Neuronal stem cell (in vitro differentiated cells): ENCODE measurements at regions not wholly inside any gene's neighbourhood (a gene's known extent, or its start where the extent isn't known, plus 50 kb on each side); places are given as distances from the start of the nearest gene placed in this dataset.
A peak's percentile ranks its signal among the peaks of the same experiment; 100 is the strongest.

Experiments
- DNase-seq: peaks from one replicate; pipeline ENCODE4 v3.0.0-alpha.2; 2013; ENCODE audit warnings: low spot score
- H2AFZ ChIP-seq: one replicate; pipeline ENCODE4 v1.6.1; 2013; ENCODE audit warnings: mild to moderate bottlenecking, low read length, inconsistent platforms
- H2AK5ac ChIP-seq: 2 replicates; pipeline ENCODE4 v1.6.1; 2013; ENCODE audit warnings: low read depth, mild to moderate bottlenecking, inconsistent platforms, low read length, moderate library complexity, mixed read lengths
- H2BK120ac ChIP-seq: 2 replicates; pipeline ENCODE4 v1.6.1; 2013; ENCODE audit warnings: low read depth, mild to moderate bottlenecking, inconsistent platforms, low read length, moderate library complexity, mixed read lengths
- H2BK12ac ChIP-seq: one replicate; pipeline ENCODE4 v1.6.1; 2013; ENCODE audit warnings: low read length, inconsistent platforms
- H2BK15ac ChIP-seq: 2 replicates; pipeline ENCODE4 v1.6.1; 2013; ENCODE audit warnings: mild to moderate bottlenecking, low read length, inconsistent platforms, mixed read lengths
- H2BK5ac ChIP-seq: one replicate; pipeline ENCODE4 v1.6.1; 2013; ENCODE audit warnings: inconsistent platforms, mild to moderate bottlenecking, low read length, moderate library complexity
- H3K14ac ChIP-seq: one replicate; pipeline ENCODE4 v1.6.1; 2013; ENCODE audit warnings: low read length, inconsistent platforms
- H3K18ac ChIP-seq: 2 replicates; pipeline ENCODE4 v1.6.1; 2013; ENCODE audit warnings: low read length, inconsistent platforms
- H3K23ac ChIP-seq: 2 replicates; pipeline ENCODE4 v1.6.1; 2013; ENCODE audit warnings: low read depth, mild to moderate bottlenecking, mixed read lengths, low read length, inconsistent platforms; ENCODE audit not compliant: poor library complexity
- H3K27ac ChIP-seq: replicated peaks from 3 replicates; pipeline ENCODE4 v1.5.1; 2013; ENCODE audit warnings: low read length, inconsistent platforms
- H3K27me3 ChIP-seq, 3 experiments: 2 replicates each; pipeline ENCODE4 v1.6.1; 2013; ENCODE audit warnings: low read length in 3 of 3, mild to moderate bottlenecking in 2 of 3, inconsistent platforms in 1 of 3, low read depth in 1 of 3, mixed read lengths in 1 of 3, moderate library complexity in 1 of 3; ENCODE audit not compliant: control insufficient read depth in 3 of 3, insufficient read depth in 3 of 3
- H3K36me3 ChIP-seq, 2 donors: replicated peaks in 1 of 2; 2 replicates each; pipeline ENCODE4 v1.6.1; 2013; ENCODE audit warnings: low read length in 2 of 2; ENCODE audit not compliant: control insufficient read depth in 2 of 2, insufficient read depth in 2 of 2
- H3K4ac ChIP-seq: 2 replicates; pipeline ENCODE4 v1.6.1; 2013; ENCODE audit warnings: inconsistent platforms, mild to moderate bottlenecking, low read length, moderate library complexity
- H3K4me1 ChIP-seq, 2 donors: 1 replicate in 1 of 2; 2 replicates in 1 of 2; pipeline ENCODE4 v1.6.1; 2013; ENCODE audit warnings: low read length in 2 of 2, low read depth in 1 of 2; ENCODE audit not compliant: control insufficient read depth in 2 of 2, insufficient read depth in 1 of 2
- H3K4me2 ChIP-seq: one replicate; pipeline ENCODE4 v1.6.1; 2013; ENCODE audit warnings: mild to moderate bottlenecking, low read length, inconsistent platforms; ENCODE audit not compliant: insufficient read depth, poor library complexity, severe bottlenecking
- H3K4me3 ChIP-seq, 2 donors: 2 replicates each; pipeline ENCODE4 v1.5.1; 2013; ENCODE audit warnings: low read length in 2 of 2, mild to moderate bottlenecking in 2 of 2, inconsistent platforms in 1 of 2, moderate library complexity in 1 of 2
- H3K79me1 ChIP-seq: one replicate; pipeline ENCODE4 v1.6.1; 2013; ENCODE audit warnings: low read depth, mild to moderate bottlenecking, inconsistent platforms, low read length, moderate library complexity
- H3K9ac ChIP-seq: one replicate; pipeline ENCODE4 v1.6.1; 2013; ENCODE audit warnings: mild to moderate bottlenecking, low read depth, low read length, inconsistent platforms; ENCODE audit not compliant: poor library complexity
- H3K9me3 ChIP-seq, 2 donors: replicated peaks in 1 of 2; 2 replicates each; pipeline versions ENCODE3 to v1.6.1; 2013; ENCODE audit warnings: low read length in 2 of 2, mild to moderate bottlenecking in 2 of 2, inconsistent platforms in 1 of 2, low read depth in 1 of 2, mixed read lengths in 1 of 2, moderate library complexity in 1 of 2; ENCODE audit not compliant: control insufficient read depth in 2 of 2, insufficient read depth in 1 of 2
- H4K8ac ChIP-seq: one replicate; pipeline ENCODE4 v1.6.1; 2013; ENCODE audit warnings: low read depth, mild to moderate bottlenecking, inconsistent platforms, low read length, moderate library complexity
- H4K91ac ChIP-seq: one replicate; pipeline ENCODE4 v1.6.1; 2013; ENCODE audit warnings: low read length, low read depth, mild to moderate bottlenecking, inconsistent platforms; ENCODE audit not compliant: poor library complexity
- WGBS, 2 donors: extraction: QIAGEN DNeasy Blood & Tissue Kit; methylation state at CpG; one replicate each; pipeline ENCODE4 v1.1.7; 2013; ENCODE audit warnings: missing lambda C conversion rate in 2 of 2, mixed read lengths in 1 of 2; ENCODE audit not compliant: insufficient read length in 2 of 2, insufficient replicate concordance in 1 of 2; ENCODE audit errors: extremely low coverage in 2 of 2; 5-methylcytosine and 5-hydroxymethylcytosine counted together

- H3K23ac ChIP-seq: no peak overlapping the region
- no peak overlapping the region for H3K27ac ChIP-seq
- H3K79me1 ChIP-seq: no peaks in the 10 kb centered on the region
- H2BK5ac ChIP-seq: no peak overlapping the region
- H3K36me3 ChIP-seq: no peaks in the 10 kb centered on the region
- H3K14ac ChIP-seq: no peak overlapping the region
- no peak overlapping the region for H2AK5ac ChIP-seq
- no peak overlapping the region for H3K4me2 ChIP-seq
- H2BK15ac ChIP-seq: no peak overlapping the region
- H3K18ac ChIP-seq: no peak overlapping the region
- no peak overlapping the region for H3K4ac ChIP-seq
- no peak overlapping the region for H2BK120ac ChIP-seq
- H3K4me3 ChIP-seq: no peak overlapping the region
- H2AFZ ChIP-seq: no peak overlapping the region
- no peak overlapping the region for H4K91ac ChIP-seq
- H3K9me3 ChIP-seq: no peaks in the 10 kb centered on the region
- no peaks in the 10 kb centered on the region for H3K27me3 ChIP-seq
- DNase-seq: no peak
- no peak overlapping the region for H2BK12ac ChIP-seq
- no peaks in the 10 kb centered on the region for H3K4me1 ChIP-seq
- H4K8ac ChIP-seq: no peak overlapping the region
- no peak overlapping the region for H3K9ac ChIP-seq
Observed at GRCh38 chr13:33723365-33723764, 94.6 kb upstream of the RFC3 start.

GRCh38 chr13:33723772-33724435, 94.0 kb upstream of the RFC3 start:
- H2BK5ac ChIP-seq: no peak overlapping the region
- no peaks in the 10 kb centered on the region for H3K27me3 ChIP-seq
- H3K4ac ChIP-seq: no peak overlapping the region
- H2BK12ac ChIP-seq: no peak overlapping the region
- H2BK120ac ChIP-seq: no peak overlapping the region
- no peak overlapping the region for H3K9ac ChIP-seq
- no peak overlapping the region for H2BK15ac ChIP-seq
- no peak overlapping the region for H2AK5ac ChIP-seq
- H3K23ac ChIP-seq: no peak overlapping the region
- H2AFZ ChIP-seq: peak overlapping the region; percentile 25
- H3K27ac ChIP-seq: no peak overlapping the region
- H3K79me1 ChIP-seq: no peaks in the 10 kb centered on the region
- no peaks in the 10 kb centered on the region for H3K4me1 ChIP-seq
- H3K18ac ChIP-seq: no peak overlapping the region
- no CpG with 5 or more reads among the region's 4 CpGs for WGBS, 2 donors
- no peaks in the 10 kb centered on the region for H3K9me3 ChIP-seq
- no peaks in the 10 kb centered on the region for H3K36me3 ChIP-seq
- no peak overlapping the region for H3K4me3 ChIP-seq
- peak; percentile 70 for DNase-seq
- no peak overlapping the region for H3K4me2 ChIP-seq
- no peak overlapping the region for H3K14ac ChIP-seq
- no peak overlapping the region for H4K8ac ChIP-seq
- H4K91ac ChIP-seq: no peak overlapping the region

DNA sequence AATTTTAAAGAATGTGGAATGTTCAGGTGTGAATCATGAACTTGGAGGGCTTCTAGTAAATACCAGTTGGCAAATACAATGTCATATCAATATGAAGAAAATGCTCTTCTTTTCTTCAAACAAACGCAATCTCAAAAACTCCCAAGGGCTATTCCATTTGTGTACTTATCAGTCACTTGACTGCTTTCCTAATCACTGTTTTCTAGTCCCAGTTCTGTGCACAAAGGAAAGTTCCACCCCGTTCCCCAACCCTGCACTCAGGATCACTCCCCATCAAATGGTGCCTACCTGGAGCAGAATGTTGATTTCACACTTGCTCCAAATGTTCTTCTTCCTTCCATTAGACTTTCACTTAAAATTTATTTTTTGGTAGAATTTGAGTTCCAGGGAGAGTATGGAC, 92.6 kb upstream of the RFC3 start:
- no peak overlapping the region for H3K4me3 ChIP-seq
- H4K8ac ChIP-seq: no peak overlapping the region
- H4K91ac ChIP-seq: no peak overlapping the region
- no peak overlapping the region for H3K23ac ChIP-seq
- no peak overlapping the region for H2BK120ac ChIP-seq
- no peak overlapping the region for H3K27ac ChIP-seq
- no peak overlapping the region for H3K4ac ChIP-seq
- no peak overlapping the region for H2AK5ac ChIP-seq
- H3K14ac ChIP-seq: no peak overlapping the region
- H3K36me3 ChIP-seq: no peaks in the 10 kb centered on the region
- no peak overlapping the region for H2BK12ac ChIP-seq
- no peaks in the 10 kb centered on the region for H3K79me1 ChIP-seq
- WGBS, 2 donors: no CpG with 5 or more reads among the region's 2 CpGs
- no peaks in the 10 kb centered on the region for H3K4me1 ChIP-seq
- DNase-seq: no peak
- H3K4me2 ChIP-seq: no peak overlapping the region
- no peak overlapping the region for H2BK15ac ChIP-seq
- H3K9me3 ChIP-seq: no peaks in the 10 kb centered on the region
- H2BK5ac ChIP-seq: no peak overlapping the region
- H2AFZ ChIP-seq: no peak overlapping the region
- no peak overlapping the region for H3K9ac ChIP-seq
- H3K18ac ChIP-seq: no peak overlapping the region
- H3K27me3 ChIP-seq: no peaks in the 10 kb centered on the region

- H3K9ac ChIP-seq: no peak overlapping the region
- no peaks in the 10 kb centered on the region for H3K9me3 ChIP-seq
- no peak overlapping the region for H3K4me3 ChIP-seq
- H3K23ac ChIP-seq: no peak overlapping the region
- no peak overlapping the region for H2AFZ ChIP-seq
- no peak overlapping the region for H3K27ac ChIP-seq
- no peak overlapping the region for H3K4me2 ChIP-seq
- H2BK120ac ChIP-seq: no peak overlapping the region
- H3K4ac ChIP-seq: no peak overlapping the region
- H2AK5ac ChIP-seq: no peak overlapping the region
- H3K27me3 ChIP-seq: no peaks in the 10 kb centered on the region
- H3K4me1 ChIP-seq: no peaks in the 10 kb centered on the region
- no peak overlapping the region for H3K18ac ChIP-seq
- H2BK15ac ChIP-seq: no peak overlapping the region
- H4K91ac ChIP-seq: no peak overlapping the region
- H3K79me1 ChIP-seq: no peaks in the 10 kb centered on the region
- no peak overlapping the region for H2BK12ac ChIP-seq
- no peak for DNase-seq
- no CpG with 5 or more reads among the region's 4 CpGs for WGBS, 2 donors
- no peak overlapping the region for H2BK5ac ChIP-seq
- H3K36me3 ChIP-seq: no peaks in the 10 kb centered on the region
- H4K8ac ChIP-seq: no peak overlapping the region
- no peak overlapping the region for H3K14ac ChIP-seq
Observed at GRCh38 chr13:33727297-33728083, 90.5 kb upstream of the RFC3 start.
